K562 (cell line): ENCODE measurements at regions not wholly inside any gene's neighbourhood (a gene's known extent, or its start where the extent isn't known, plus 50 kb on each side); places are given as distances from the start of the nearest gene placed in this dataset.

Experiments
- ATAC-seq: fragments of 200-7000 bp; cut with Tn5 transposase; 3 replicates; pipeline ENCODE4 v1.9.1; 2020; ENCODE audit warnings: moderate library complexity
- BruUV-seq: library from RNA; stranded (reverse); fragments of 400-500 nt; replicated peaks from 2 replicates; lab custom pipeline; 2021; lab: Mats Ljungman, UMichigan
- CTCF ChIA-PET: fragments of 300-600 bp; formaldehyde crosslinking; extraction: SDS; loops from one replicate; lab custom pipeline; 2021; ENCODE audit warnings: low intra/inter-chr PET ratio; lab: Yijun Ruan, JAX
- POLR2A ChIA-PET: fragments of 300-600, 350-650 bp; sonication (Branson Sonifier 250); formaldehyde crosslinking; extraction: SDS; loops from one replicate; lab custom pipeline; 2021; ENCODE audit warnings: antibody characterized with exemption, inconsistent platforms; lab: Yijun Ruan, JAX
- DNase-seq, 4 experiments: peaks; one replicate each; pipeline versions ENCODE4 v3.0.0 to v3.0.0-alpha.2; 2011 to 2018; ENCODE audit warnings: low spot score in 3 of 4, mixed read lengths in 3 of 4; ENCODE audit errors: extremely low read depth in 1 of 4
- FAIRE-seq: peaks from 2 replicates; lab custom pipeline; 2011; peaks lifted over from hg19 to GRCh38; lab: Jason Lieb, UNC
- H2AFZ ChIP-seq: 2 replicates; pipeline ENCODE4 v1.6.0; 2011; ENCODE audit warnings: low read depth, low read length, control low read depth, inconsistent platforms
- H3K27ac ChIP-seq: fragments of 200-600 bp; 3 replicates; pipeline ENCODE4 v1.8.0; 2011; ENCODE audit warnings: low read depth, mild to moderate bottlenecking, control low read depth, inconsistent platforms, low read length, moderate library complexity, mixed read lengths; ENCODE audit errors: extremely low read depth
- H3K27me3 ChIP-seq, 2 experiments: fragments of 300-600 bp in 1 of 2; 2 replicates in 1 of 2; 3 replicates in 1 of 2; pipeline versions ENCODE4 v1.6.0 to v1.8.0; 2011; ENCODE audit warnings: inconsistent platforms in 2 of 2, low read length in 2 of 2, mild to moderate bottlenecking in 1 of 2, mixed read lengths in 1 of 2, moderate library complexity in 1 of 2; ENCODE audit not compliant: control insufficient read depth in 2 of 2, insufficient read depth in 2 of 2
- H3K36me3 ChIP-seq: fragments of 300-600 bp; 3 replicates; pipeline ENCODE4 v1.8.0; 2011; ENCODE audit warnings: mild to moderate bottlenecking, low read length, inconsistent platforms; ENCODE audit not compliant: control insufficient read depth, insufficient read depth
- H3K4me1 ChIP-seq, 2 experiments: fragments of 200-600 bp in 1 of 2; replicated peaks in 1 of 2; 2 replicates in 1 of 2; 3 replicates in 1 of 2; pipeline versions ENCODE4 v1.5.1 to v1.8.0; 2011; ENCODE audit warnings: inconsistent platforms in 2 of 2, low read length in 2 of 2, mild to moderate bottlenecking in 1 of 2, mixed read lengths in 1 of 2, moderate library complexity in 1 of 2; ENCODE audit not compliant: control insufficient read depth in 2 of 2, insufficient read depth in 2 of 2
- H3K4me2 ChIP-seq: 2 replicates; pipeline ENCODE4 v1.6.1; 2011; ENCODE audit warnings: low read length, control low read depth, inconsistent platforms, mixed read lengths; ENCODE audit not compliant: insufficient read depth
- H3K4me3 ChIP-seq: fragments of 200-600 bp; sonication (generic), shearing (Covaris generic); 2 replicates; pipeline ENCODE4 v1.5.1; 2016; ENCODE audit warnings: control low read depth, inconsistent platforms
- H3K79me2 ChIP-seq: fragments of 200-600 bp; 3 replicates; pipeline ENCODE4 v1.8.0; 2011; ENCODE audit warnings: low read length, inconsistent platforms; ENCODE audit not compliant: control insufficient read depth, insufficient read depth
- H3K9ac ChIP-seq, 2 experiments: 2 replicates each; pipeline versions ENCODE4 v1.6.0 to v1.6.1; 2011; ENCODE audit warnings: low read depth in 2 of 2, low read length in 2 of 2, control low read depth in 1 of 2, inconsistent platforms in 1 of 2, mild to moderate bottlenecking in 1 of 2, mixed read lengths in 1 of 2; ENCODE audit not compliant: insufficient read depth in 1 of 2
- H3K9me1 ChIP-seq: one replicate; pipeline ENCODE4 v1.6.0; 2011; ENCODE audit warnings: inconsistent platforms, mild to moderate bottlenecking, low read length, moderate library complexity; ENCODE audit not compliant: control insufficient read depth, insufficient read depth
- H3K9me3 ChIP-seq: replicated peaks from 2 replicates; pipeline ENCODE4 v1.5.1; 2011; ENCODE audit warnings: low read depth, low read length, inconsistent platforms; ENCODE audit not compliant: control insufficient read depth, insufficient read depth
- H4K20me1 ChIP-seq: replicated peaks from 2 replicates; pipeline ENCODE4 v1.6.1; 2011; ENCODE audit warnings: low read length, inconsistent platforms, mixed read lengths; ENCODE audit not compliant: control insufficient read depth, insufficient read depth
- BRD9 ChIP-seq: fragments of 450-650 bp; IDR thresholded peaks from 2 replicates; pipeline ENCODE4 v1.6.1; 2018; ENCODE audit warnings: low read depth; ENCODE audit not compliant: partially characterized antibody
- CBX3 ChIP-seq, 2 experiments: IDR thresholded peaks; 1 replicate in 1 of 2; 2 replicates in 1 of 2; pipeline ENCODE4 v1.6.1; 2012; ENCODE audit warnings: inconsistent platforms in 2 of 2, low read length in 2 of 2, borderline replicate concordance in 1 of 2, control low read depth in 1 of 2
- HDGF ChIP-seq: fragments of 450-650 bp; IDR thresholded peaks from 2 replicates; pipeline ENCODE4 v1.6.1; 2016
- IRF2 ChIP-seq: sonication (generic); formaldehyde crosslinking; IDR thresholded peaks from 2 replicates; pipeline ENCODE4 v1.8.1; 2022; ENCODE audit warnings: mild to moderate bottlenecking, missing genetic modification reagents
- KDM4B ChIP-seq, 2 experiments: fragments of 450-650 bp in 1 of 2; sonication (generic) in 1 of 2; IDR thresholded peaks; 2 replicates each; pipeline ENCODE4 v1.6.1; 2016 to 2017; ENCODE audit warnings: borderline replicate concordance in 2 of 2, antibody characterized with exemption in 1 of 2, low read depth in 1 of 2, mild to moderate bottlenecking in 1 of 2
- NFIC ChIP-seq: fragments of 450-650 bp; IDR thresholded peaks from 2 replicates; pipeline ENCODE4 v1.6.1; 2017; ENCODE audit warnings: mild to moderate bottlenecking, inconsistent platforms
- STAT5A ChIP-seq: IDR thresholded peaks from 2 replicates; pipeline ENCODE4 v1.6.1; 2012; ENCODE audit warnings: low read length, inconsistent platforms, borderline replicate concordance
- ZSCAN29 ChIP-seq: fragments of 450-650 bp; IDR thresholded peaks from 2 replicates; pipeline ENCODE4 v1.6.1; 2017
- WGBS: fragments of 100-300 bp; shearing (Covaris generic); methylation state at CpG from one replicate; pipeline ENCODE4 v1.1.6; 2016; ENCODE audit warnings: low coverage, mixed read lengths; ENCODE audit not compliant: insufficient coverage; ENCODE audit errors: missing lambda C conversion rate; 5-methylcytosine and 5-hydroxymethylcytosine counted together
- in situ Hi-C: fragments of 300-500 bp; cut with MboI; formaldehyde crosslinking; loops from 4 replicates; pipeline ENCODE4 v1.15.0; 2018; ENCODE audit warnings: inconsistent platforms, mixed read lengths
- intact Hi-C: fragments of 100-400 bp; cut with micrococcal nuclease; formaldehyde crosslinking; loops from 2 replicates; pipeline ENCODE4 v1.14.2; 2022
- TF ChIP-seq, protein P1 (sequence below), 2 experiments: IDR thresholded peaks in 1 of 2; conservative IDR thresholded peaks in 1 of 2; 2 replicates each; pipeline ENCODE4 v1.6.1; 2016; ENCODE audit warnings: low read depth in 2 of 2, mild to moderate bottlenecking in 1 of 2, missing compliant biosample characterization in 1 of 2, missing genetic modification characterization in 1 of 2, moderate library complexity in 1 of 2
- TF ChIP-seq, protein P2 (sequence below): IDR thresholded peaks from 2 replicates; pipeline ENCODE4 v1.6.1; 2011; ENCODE audit warnings: borderline replicate concordance, low read depth, mild to moderate bottlenecking, moderate library complexity, low read length; ENCODE audit not compliant: insufficient read depth, poor library complexity, severe bottlenecking
- TF ChIP-seq, protein P3 (sequence below): fragments of 250-450 bp; sonication (Bioruptor Pico); IDR thresholded peaks from 2 replicates; pipeline ENCODE4 v1.6.1; 2021; ENCODE audit warnings: mild to moderate bottlenecking

DNA sequence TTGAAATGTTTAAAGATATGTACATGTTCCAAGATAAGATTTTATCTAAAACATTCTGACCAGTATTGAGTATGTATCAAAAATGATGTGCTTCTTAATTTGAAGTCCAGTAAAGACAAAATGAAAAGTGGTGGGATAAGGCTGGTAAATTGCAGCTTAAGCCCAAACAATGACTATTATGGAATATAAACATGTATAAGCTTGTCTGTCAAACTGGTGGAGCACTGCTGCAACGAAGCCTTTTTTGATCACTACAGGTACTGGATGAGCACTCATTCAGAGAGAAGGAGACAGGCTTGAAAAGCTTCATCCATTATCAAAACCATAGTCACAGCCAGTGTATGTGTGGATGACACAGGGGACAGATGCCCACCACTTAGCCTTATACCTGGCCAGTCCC lies 138.4 kb downstream of the ATP23 start:
- in situ Hi-C loops, result no loop called here
- POLR2A ChIA-PET, result no interaction called here
- DNase-seq, result no peak

More for the DNA sequence above, 138.4 kb downstream of the ATP23 start:
- Histone ChIP-seq H2AFZ (no peak overlapping the region), H3K27ac (no peak overlapping the region), H3K4me3 (no peak overlapping the region), H3K9ac (no peak overlapping the region), H3K36me3 (no peaks in the 10 kb centered on the region), H3K4me2 (no peak overlapping the region), H3K79me2 (no peaks in the 10 kb centered on the region), H4K20me1 (no peaks in the 10 kb centered on the region), H3K4me1 (no peaks in the 10 kb centered on the region), H3K9me3 (no peaks in the 10 kb centered on the region), H3K27me3 (no peaks in the 10 kb centered on the region), H3K9me1 (no peaks in the 10 kb centered on the region)
- no peak for ATAC-seq
- no peak for FAIRE-seq
- 0% methylated on average over 1 of the region's 1 CpG for WGBS
- CTCF ChIA-PET, result no interaction called here
- no TSS peak for BruUV-seq
- TF ChIP-seq STAT5A (no peak), CBX3 (IDR thresholded peaks at IDR 0.05; ENCODE audit: borderline replicate concordance in 1 of 2, low read length in 2 of 2) (no peak), IRF2 (CRISPR knock-in tag) (no peak), KDM4B (IDR thresholded peaks at IDR 0.05; ENCODE audit: borderline replicate concordance in 2 of 2, low read depth in 1 of 2) (no peak), BRD9 (no peak), NFIC (no peak), ZSCAN29 (no peak), HDGF (no peak)
- TF ChIP-seq, protein P1, sequence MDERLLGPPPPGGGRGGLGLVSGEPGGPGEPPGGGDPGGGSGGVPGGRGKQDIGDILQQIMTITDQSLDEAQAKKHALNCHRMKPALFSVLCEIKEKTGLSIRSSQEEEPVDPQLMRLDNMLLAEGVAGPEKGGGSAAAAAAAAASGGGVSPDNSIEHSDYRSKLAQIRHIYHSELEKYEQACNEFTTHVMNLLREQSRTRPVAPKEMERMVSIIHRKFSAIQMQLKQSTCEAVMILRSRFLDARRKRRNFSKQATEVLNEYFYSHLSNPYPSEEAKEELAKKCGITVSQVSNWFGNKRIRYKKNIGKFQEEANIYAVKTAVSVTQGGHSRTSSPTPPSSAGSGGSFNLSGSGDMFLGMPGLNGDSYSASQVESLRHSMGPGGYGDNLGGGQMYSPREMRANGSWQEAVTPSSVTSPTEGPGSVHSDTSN (CRISPR knock-in tag; IDR thresholded peaks at IDR 0.05; ENCODE audit: low read depth), result no peak
- TF ChIP-seq, protein P1 (tag; conservative IDR thresholded peaks at IDR 0.05; ENCODE audit: low read depth), result no peak
- TF ChIP-seq, protein P2, sequence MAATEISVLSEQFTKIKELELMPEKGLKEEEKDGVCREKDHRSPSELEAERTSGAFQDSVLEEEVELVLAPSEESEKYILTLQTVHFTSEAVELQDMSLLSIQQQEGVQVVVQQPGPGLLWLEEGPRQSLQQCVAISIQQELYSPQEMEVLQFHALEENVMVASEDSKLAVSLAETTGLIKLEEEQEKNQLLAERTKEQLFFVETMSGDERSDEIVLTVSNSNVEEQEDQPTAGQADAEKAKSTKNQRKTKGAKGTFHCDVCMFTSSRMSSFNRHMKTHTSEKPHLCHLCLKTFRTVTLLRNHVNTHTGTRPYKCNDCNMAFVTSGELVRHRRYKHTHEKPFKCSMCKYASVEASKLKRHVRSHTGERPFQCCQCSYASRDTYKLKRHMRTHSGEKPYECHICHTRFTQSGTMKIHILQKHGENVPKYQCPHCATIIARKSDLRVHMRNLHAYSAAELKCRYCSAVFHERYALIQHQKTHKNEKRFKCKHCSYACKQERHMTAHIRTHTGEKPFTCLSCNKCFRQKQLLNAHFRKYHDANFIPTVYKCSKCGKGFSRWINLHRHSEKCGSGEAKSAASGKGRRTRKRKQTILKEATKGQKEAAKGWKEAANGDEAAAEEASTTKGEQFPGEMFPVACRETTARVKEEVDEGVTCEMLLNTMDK, result no peak
- TF ChIP-seq, protein P3, sequence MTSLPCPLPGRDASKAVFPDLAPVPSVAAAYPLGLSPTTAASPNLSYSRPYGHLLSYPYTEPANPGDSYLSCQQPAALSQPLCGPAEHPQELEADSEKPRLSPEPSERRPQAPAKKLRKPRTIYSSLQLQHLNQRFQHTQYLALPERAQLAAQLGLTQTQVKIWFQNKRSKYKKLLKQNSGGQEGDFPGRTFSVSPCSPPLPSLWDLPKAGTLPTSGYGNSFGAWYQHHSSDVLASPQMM (CRISPR knock-in tag), result no peak
- intact Hi-C loops, result no loop called here
